ENCODE measurements at regions not wholly inside any gene's neighbourhood (a gene's known extent, or its start where the extent isn't known, plus 50 kb on each side); places are given as distances from the start of the nearest gene placed in this dataset.
"Not testable (repeated sequence)": the region's sequence is repeated elsewhere in the genome, so short reads cannot be mapped to it uniquely, and the experiment has no call there.

- DNase-seq: not testable (repeated sequence)
Observed at GRCh38 chr15:20363591-20363990, 178.0 kb downstream of the GOLGA6L6 start.

GRCh38 chr15:20361091-20361490 is 180.5 kb downstream of the GOLGA6L6 start:
- no peak for DNase-seq

- DNase-seq: no peak
Observed at GRCh38 chr15:20358779-20359414, 182.7 kb downstream of the GOLGA6L6 start.

GRCh38 chr15:20358066-20358778 is 183.4 kb downstream of the GOLGA6L6 start:
- DNase-seq: no peak

- DNase-seq: no peak
Observed at GRCh38 chr15:20357481-20358065, 184.0 kb downstream of the GOLGA6L6 start.

- DNase-seq: no peak
Observed at GRCh38 chr15:20356911-20357480, 184.6 kb downstream of the GOLGA6L6 start.

- peak; percentile 72 to 87 for DNase-seq
Observed at GRCh38 chr15:20356444-20356910, 185.1 kb downstream of the GOLGA6L6 start.

- DNase-seq: no peak
Observed at GRCh38 chr15:20355256-20355868, 186.2 kb downstream of the GOLGA6L6 start.

- not testable (repeated sequence) for DNase-seq
Observed at GRCh38 chr15:20354884-20355223, 186.7 kb downstream of the GOLGA6L6 start.

- DNase-seq: no peak
Observed at GRCh38 chr15:20353966-20354883, 187.4 kb downstream of the GOLGA6L6 start.

- no peak for DNase-seq
Observed at GRCh38 chr15:20352241-20353200, 189.1 kb downstream of the GOLGA6L6 start.

- no peak for DNase-seq
Observed at GRCh38 chr15:20351448-20351971, 190.1 kb downstream of the GOLGA6L6 start.

- peak in 1 of 2 donors; percentile 2 for DNase-seq
Observed at GRCh38 chr15:20349774-20350498, 191.7 kb downstream of the GOLGA6L6 start.

GRCh38 chr15:20348900-20349773 is 192.5 kb downstream of the GOLGA6L6 start:
- peak in 1 of 2 donors; percentile 2 for DNase-seq

GRCh38 chr15:20348291-20348899 is 193.2 kb downstream of the GOLGA6L6 start:
- no peak for DNase-seq

- DNase-seq: peak in 1 of 2 donors; percentile 1
Observed at GRCh38 chr15:20346082-20346805, 195.4 kb downstream of the GOLGA6L6 start.

GRCh38 chr15:20345401-20345958 is 196.1 kb downstream of the GOLGA6L6 start:
- peak in 1 of 2 donors; percentile 2 for DNase-seq
